ENCODE measurements at regions not wholly inside any gene's neighbourhood (a gene's known extent, or its start where the extent isn't known, plus 50 kb on each side); places are given as distances from the start of the nearest gene placed in this dataset.
A peak's percentile ranks its signal among the peaks of the same experiment; 100 is the strongest.

DNA sequence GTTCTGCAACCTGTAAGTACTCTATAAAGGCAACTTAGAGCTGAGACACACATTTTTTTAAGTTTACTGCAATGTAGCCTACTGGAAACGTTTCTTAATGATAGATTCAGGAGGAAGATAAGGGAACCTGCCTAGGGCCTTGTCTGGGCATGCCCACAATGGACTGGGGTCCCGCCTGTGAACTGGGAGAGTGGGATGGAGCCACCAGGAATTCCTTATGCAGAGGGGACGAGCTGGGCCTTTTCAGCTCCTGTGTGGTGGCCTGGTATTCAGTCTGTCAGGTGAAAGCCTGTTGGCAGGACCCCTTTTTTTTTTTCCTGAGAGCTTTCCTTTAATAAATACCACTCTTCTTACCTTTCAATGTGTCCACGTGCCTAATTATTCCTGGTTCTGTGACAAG, 384.4 kb upstream of the ZWINT start:
- no peak for ATAC-seq
- no peak overlapping the region for H3K27ac Mint-ChIP-seq

DNA sequence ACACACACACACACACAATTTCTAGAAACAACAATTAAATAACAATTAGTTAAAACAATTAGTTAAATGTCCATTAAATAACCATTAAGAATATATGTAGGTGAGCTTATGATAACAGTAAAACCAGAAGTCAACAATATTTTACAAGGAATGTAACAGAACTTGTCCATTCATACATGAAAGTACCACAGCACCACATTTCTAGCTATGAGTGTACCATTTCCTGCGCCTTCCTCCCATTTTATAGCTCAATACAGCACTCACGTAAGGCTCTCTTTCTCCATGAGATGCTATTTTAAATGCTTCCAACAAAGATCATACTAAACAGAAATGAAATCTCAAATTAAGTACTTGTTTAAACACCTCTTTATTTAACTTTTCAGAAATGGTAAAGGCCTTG, 367.3 kb upstream of the ZWINT start:
- H3K4me3 Mint-ChIP-seq, result no peak overlapping the region
- H3K27ac Mint-ChIP-seq, result no peak overlapping the region
- H3K4me1 Mint-ChIP-seq, result no peaks in the 10 kb centered on the region
- no peak for DNase-seq
- peaks cover 5% of the 10 kb centered on the region in 2 donors for H3K9me3 Mint-ChIP-seq
- ATAC-seq, result no peak
- H3K27me3 Mint-ChIP-seq, result no peaks in the 10 kb centered on the region

More for the DNA sequence above, 384.4 kb upstream of the ZWINT start:
- DNase-seq, result no peak
- H3K9me3 Mint-ChIP-seq, result peaks cover 0 to 5% of the 10 kb centered on the region in 2 donors
- no peak overlapping the region for H3K4me3 Mint-ChIP-seq
- H3K27me3 Mint-ChIP-seq, result no peaks in the 10 kb centered on the region
- no peaks in the 10 kb centered on the region for H3K4me1 Mint-ChIP-seq

DNA sequence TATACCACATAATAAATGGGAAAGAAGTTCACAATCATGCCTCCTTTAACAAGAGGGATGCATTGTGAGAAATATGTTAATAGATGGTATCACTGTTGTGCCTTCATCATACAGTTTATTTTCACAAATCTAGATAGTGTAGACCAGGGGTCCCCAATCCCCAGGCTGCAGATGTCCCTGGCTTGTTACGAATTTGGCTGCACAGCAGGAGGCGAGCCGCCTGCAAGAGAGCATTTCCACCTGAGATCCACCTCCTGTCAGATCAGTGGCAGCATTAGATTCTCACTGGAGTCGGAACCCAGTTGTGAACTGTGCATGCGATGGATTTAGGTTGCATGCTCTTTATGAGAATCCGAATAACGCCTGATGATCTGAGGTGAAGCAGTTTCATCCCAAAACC, 361.9 kb upstream of the ZWINT start:
- no peak for ATAC-seq
- no peak for DNase-seq
- no peaks in the 10 kb centered on the region for H3K4me1 Mint-ChIP-seq
- no peak overlapping the region for H3K4me3 Mint-ChIP-seq
- H3K27me3 Mint-ChIP-seq, result no peaks in the 10 kb centered on the region
- no peaks in the 10 kb centered on the region for H3K9me3 Mint-ChIP-seq
- no peak overlapping the region for H3K27ac Mint-ChIP-seq

DNA sequence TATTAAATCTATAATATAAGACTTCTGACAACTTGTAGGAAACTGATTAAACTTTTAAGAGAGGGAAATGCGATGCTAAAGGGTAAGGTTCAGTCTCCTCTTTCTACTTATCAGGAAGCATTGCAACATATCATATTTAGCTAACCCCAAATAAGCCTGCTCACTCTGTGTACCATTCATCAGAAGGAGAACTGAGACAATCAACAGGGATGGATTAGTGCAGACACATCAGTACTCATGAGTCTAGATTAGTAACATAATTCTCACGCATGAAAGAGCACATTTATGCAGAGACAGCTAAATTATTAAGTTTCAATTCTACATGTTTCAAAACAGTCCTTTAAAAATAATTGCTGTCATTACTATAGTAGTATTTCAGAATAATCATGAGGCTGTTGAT, 354.2 kb upstream of the ZWINT start:
- Mint-ChIP-seq H3K27me3 (no peaks in the 10 kb centered on the region), H3K27ac (no peak overlapping the region), H3K4me3 (no peak overlapping the region), H3K4me1 (no peaks in the 10 kb centered on the region), H3K9me3 (peaks cover 0 to 5% of the 10 kb centered on the region in 2 donors)
- ATAC-seq (no peak), DNase-seq (no peak)

DNA sequence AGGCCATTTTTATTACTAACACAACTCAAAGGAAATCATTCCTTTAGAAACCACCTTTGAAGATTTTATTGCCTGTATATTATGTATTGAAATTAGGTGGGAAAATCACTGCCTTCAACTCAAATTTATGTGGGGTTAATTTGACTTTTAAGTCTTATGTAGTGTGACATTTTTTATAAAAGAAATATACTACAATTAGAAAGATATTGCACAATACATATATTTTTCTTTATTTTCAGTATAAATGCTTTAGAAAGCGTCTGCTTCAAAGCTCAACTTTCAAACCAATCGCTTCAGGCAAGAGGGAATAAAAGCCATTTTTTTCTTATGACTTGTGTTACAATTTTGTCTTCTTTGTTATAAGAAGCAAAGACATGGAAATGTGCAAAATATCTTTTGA, 337.4 kb upstream of the ZWINT start:
- no peak for DNase-seq
- Mint-ChIP-seq H3K27me3 (no peaks in the 10 kb centered on the region), H3K27ac (no peak overlapping the region), H3K4me3 (no peak overlapping the region), H3K4me1 (no peaks in the 10 kb centered on the region), H3K9me3 (peaks cover 0 to 6% of the 10 kb centered on the region in 2 donors)
- no peak for ATAC-seq

DNA sequence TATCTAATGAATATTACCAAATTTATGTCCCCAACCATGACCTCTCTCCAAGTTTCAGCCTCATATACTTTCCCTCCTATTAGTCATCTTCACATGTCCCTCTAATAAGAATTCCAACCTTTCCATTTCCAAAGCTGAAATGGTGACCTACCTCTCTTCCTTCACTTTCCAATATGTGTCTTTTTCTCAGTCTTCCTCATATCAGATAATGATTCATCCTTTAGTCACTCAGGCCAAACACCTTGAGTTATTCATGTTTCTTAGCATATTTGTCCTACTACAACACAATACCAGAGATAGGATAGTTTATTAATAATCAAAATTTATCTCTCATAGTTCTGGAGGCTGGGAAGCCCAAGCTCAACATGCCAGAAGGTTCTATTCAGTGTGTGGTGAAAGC, 318.5 kb upstream of the ZWINT start:
- no peaks in the 10 kb centered on the region for H3K4me1 Mint-ChIP-seq
- no peaks in the 10 kb centered on the region for H3K27me3 Mint-ChIP-seq

DNA sequence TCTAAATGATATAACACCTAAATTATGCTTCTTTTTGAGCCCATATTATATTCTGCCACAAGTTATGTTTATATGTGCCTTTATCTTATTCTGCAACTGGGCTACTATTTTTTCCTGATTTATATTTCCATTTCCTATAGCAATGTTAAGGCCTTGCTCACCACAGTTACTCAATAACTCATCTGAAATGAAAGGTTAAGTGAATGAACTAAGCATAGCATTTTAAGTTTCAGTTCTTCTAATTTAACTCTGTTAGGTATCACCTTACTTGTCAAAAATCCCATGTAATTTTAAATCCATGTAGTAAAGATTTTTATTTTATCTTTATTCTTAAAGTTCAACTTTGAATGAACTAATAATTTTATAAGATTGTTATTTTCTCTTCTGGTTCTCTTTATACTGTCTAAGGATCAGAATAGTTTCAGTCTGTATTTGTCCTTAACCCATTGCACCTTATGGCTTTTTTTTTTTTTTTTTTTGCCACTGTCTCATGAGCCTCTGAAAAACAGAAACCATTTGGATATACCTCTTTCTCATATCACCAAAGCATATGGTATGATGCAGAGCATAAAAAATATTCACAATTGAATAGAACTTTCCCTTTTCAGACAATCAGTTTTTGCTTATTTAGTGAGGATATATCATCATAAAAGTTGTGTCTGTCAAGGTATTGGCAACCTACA, 301.8 kb upstream of the ZWINT start:
- ATAC-seq (no peak), DNase-seq (no peak)
- H3K27ac Mint-ChIP-seq, result no peak overlapping the region
- no peak overlapping the region for H3K4me3 Mint-ChIP-seq
- H3K9me3 Mint-ChIP-seq, result peaks cover 0 to 6% of the 10 kb centered on the region in 2 donors
- no peaks in the 10 kb centered on the region for H3K4me1 Mint-ChIP-seq
- H3K27me3 Mint-ChIP-seq, result no peaks in the 10 kb centered on the region

More for the DNA sequence above, 318.5 kb upstream of the ZWINT start:
- DNase-seq (no peak), ATAC-seq (no peak)
- Mint-ChIP-seq H3K9me3 (peaks cover 0 to 9% of the 10 kb centered on the region in 2 donors), H3K27ac (no peak overlapping the region), H3K4me3 (no peak overlapping the region)

DNA sequence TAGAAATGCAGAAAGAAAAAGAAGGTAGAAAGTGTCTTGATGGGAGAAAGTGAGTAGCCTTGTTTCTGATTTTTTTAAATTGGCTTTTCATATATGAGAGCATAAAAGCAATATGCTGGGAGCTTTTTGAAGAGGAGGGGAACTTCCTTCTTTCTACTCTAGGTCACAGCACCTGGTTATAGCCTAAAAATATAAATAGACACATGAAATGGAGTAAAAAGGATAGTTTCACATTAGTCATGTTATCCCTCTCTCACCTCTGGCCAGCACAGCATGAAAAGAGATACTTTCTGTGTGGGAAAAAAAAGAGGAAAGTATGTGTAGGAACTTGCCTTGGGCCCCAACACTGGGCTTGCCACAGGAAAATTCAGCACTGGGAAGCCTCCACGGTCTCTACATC, 292.2 kb upstream of the ZWINT start:
- ATAC-seq, result no peak
- H3K9me3 Mint-ChIP-seq, result peaks cover 6% of the 10 kb centered on the region in 2 donors

DNA sequence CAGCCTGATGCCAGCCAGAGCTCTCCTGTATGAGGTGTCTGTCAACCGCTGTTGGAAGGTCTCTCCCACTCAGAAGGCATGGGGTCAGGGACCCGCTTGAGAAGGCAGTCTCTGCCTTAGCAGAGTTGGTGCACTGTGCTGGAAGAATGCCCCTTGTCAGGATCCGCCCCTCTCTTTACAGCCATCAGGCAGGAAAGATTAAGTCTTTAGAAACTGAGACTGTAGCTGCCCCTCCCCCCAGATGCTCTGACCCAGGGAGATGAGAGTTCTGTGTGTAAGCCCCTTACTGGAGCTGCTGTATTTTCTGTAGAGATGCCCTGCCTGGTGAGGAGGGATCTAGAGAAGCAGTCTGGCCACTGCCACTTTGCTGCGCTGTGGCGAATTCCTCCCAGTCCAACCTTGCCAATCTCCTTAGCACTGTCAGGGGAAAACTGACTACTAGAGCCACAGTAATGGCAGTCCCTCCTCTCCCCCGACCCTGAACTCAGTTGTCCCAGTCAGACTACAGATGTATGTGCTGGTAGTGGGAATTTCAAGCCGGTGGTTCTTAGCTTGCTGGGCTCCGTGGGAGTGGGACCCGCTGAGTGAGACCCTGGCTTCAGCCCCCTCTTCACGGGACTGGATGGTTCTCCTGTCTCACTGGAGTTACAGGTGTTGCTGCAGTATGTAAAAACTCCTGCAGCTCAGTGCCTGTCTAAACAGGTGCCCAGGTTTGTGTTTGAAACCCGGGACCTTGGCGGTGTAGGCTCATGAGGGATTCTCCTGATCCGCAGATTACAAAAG, 285.5 kb upstream of the ZWINT start:
- DNase-seq (no peak), ATAC-seq (no peak)
- no peak overlapping the region for H3K27ac Mint-ChIP-seq
- no peaks in the 10 kb centered on the region for H3K27me3 Mint-ChIP-seq
- H3K4me3 Mint-ChIP-seq, result no peak overlapping the region
- no peaks in the 10 kb centered on the region for H3K4me1 Mint-ChIP-seq
- peaks cover 15 to 28% of the 10 kb centered on the region in 2 donors for H3K9me3 Mint-ChIP-seq

More for the DNA sequence above, 292.2 kb upstream of the ZWINT start:
- DNase-seq, result no peak
- H3K27ac Mint-ChIP-seq, result no peak overlapping the region
- H3K4me1 Mint-ChIP-seq, result no peaks in the 10 kb centered on the region
- no peak overlapping the region for H3K4me3 Mint-ChIP-seq
- H3K27me3 Mint-ChIP-seq, result no peaks in the 10 kb centered on the region

DNA sequence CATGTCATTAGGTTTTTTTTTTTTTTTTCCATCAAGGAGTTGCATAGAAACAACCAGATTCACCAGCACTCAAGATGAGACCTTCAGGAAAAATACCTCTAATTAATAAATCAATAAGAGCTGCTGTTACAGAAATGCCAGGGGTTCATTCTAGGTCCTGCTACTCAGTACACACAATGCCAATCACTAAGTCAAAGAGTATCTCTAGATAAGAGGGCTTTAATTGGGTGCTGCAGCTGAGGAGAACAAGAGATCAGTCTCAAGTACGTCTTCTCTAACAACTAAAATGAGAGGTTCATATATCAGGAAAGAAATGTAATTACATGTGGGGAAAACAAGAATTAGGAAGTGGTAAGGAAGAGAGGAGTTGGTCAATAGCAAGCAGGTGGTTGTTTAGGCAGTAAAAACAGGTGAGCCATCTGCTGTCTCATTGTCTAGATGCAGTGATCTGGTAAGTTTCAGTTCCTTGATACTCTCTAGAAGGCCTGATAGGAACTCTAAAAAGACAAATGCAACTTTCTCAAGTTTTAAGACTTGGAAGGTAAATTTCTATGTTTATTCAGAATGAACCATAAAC, 272.9 kb upstream of the ZWINT start:
- Mint-ChIP-seq H3K9me3 (peaks cover 0 to 25% of the 10 kb centered on the region in 2 donors), H3K27ac (no peak overlapping the region), H3K4me1 (no peaks in the 10 kb centered on the region), H3K4me3 (no peak overlapping the region), H3K27me3 (no peaks in the 10 kb centered on the region)
- ATAC-seq (no peak), DNase-seq (no peak)

DNA sequence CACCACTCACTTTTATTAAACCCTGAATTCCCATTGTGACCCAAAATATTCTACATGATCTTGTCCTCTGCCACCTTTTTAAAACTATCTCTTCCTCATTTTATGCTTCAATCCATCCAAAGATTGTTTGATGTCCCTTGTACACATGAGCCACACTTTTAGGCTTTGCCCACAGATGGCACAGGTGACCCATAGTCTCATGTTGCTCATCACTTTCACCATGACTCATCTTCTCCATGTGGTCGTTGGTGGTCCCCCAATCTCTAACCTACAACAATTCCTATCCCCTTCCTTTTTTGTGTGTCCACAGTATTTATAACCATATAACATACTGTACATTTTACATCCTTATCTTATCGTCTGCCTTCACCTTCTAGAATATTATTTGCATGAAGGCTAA, 271.5 kb upstream of the ZWINT start:
- no peak for DNase-seq
- no peaks in the 10 kb centered on the region for H3K4me1 Mint-ChIP-seq
- H3K27ac Mint-ChIP-seq, result peak overlapping the region in 1 of 2 donors; percentile 15
- ATAC-seq, result no peak
- H3K4me3 Mint-ChIP-seq, result no peak overlapping the region
- H3K9me3 Mint-ChIP-seq, result peaks cover 0 to 15% of the 10 kb centered on the region in 2 donors
- no peaks in the 10 kb centered on the region for H3K27me3 Mint-ChIP-seq

DNA sequence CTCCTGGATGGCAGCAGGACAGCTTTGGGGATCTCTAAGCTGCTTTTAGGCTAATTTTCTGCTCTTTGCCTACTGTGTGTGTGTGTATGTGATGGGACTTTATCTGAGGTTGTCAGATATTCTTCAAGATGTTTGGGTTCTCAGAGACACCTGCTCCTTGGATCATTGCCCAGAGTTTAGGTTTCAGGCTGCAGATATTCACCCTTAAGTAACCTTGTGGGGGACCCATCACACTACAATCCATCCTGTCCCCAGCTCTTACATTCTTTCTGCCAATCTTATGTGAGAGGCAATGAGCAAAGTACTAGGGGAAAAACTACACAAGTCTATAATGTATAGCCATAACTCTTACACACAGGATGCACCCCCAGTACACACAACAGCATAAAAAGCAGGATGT, 263.0 kb upstream of the ZWINT start:
- no peak for DNase-seq
- H3K4me1 Mint-ChIP-seq, result no peaks in the 10 kb centered on the region

DNA sequence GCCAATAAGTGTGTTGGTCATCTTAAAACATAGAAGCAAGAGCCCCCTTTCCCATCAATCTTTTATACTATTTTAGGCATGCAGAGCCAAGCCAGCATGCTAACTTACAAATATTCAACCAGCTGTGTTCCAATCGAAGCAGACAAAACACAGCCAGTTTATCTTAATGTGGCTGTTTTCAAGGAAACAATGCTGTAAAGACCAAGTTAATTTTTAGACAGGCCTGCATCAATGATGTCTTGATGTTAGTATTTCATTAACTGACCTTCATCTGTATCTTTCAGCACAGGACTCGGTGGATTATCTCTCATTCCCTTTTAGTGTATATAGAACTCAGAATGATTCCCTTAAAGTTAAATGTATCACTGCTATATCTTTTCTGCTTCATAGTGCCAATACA, 262.0 kb upstream of the ZWINT start:
- ATAC-seq (no peak), DNase-seq (no peak)
- H3K4me1 Mint-ChIP-seq, result no peaks in the 10 kb centered on the region
- no peak overlapping the region for H3K27ac Mint-ChIP-seq
- H3K4me3 Mint-ChIP-seq, result no peak overlapping the region
- H3K27me3 Mint-ChIP-seq, result no peaks in the 10 kb centered on the region
- peaks cover 4 to 26% of the 10 kb centered on the region in 2 donors for H3K9me3 Mint-ChIP-seq

More for the DNA sequence above, 263.0 kb upstream of the ZWINT start:
- Mint-ChIP-seq H3K27ac (no peak overlapping the region), H3K27me3 (no peaks in the 10 kb centered on the region), H3K9me3 (peaks cover 0 to 18% of the 10 kb centered on the region in 2 donors), H3K4me3 (no peak overlapping the region)
- ATAC-seq, result no peak

DNA sequence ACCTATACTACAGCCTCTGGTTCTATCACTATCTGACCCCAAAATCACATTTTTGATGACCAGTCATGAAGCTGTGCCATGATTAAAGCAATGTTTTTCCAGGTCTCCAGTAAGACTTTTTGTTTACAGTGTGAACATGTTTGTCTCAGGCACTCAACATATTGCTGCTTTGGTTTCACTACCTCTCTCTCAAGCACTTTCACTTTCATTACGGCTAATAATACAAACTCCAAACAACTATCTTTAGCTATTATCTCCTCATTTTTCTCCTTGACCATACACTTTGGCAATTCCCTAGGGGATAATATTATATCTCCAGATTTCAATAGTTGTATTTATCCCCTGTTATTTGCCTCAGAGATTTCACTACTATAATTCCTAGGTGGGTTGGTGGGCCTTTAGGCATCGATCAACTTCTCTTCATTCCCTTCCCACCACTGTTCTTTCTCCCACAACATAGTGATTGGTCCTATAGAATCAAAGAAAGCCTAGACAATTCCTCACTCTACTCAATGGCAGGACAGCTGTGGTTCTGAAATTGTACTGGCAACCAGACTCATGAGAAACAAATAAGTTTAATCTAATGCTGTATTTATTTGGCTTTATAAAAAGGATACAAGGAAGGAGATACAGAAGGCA, 261.4 kb upstream of the ZWINT start:
- ATAC-seq (no peak), DNase-seq (no peak)
- H3K9me3 Mint-ChIP-seq, result peaks cover 4 to 26% of the 10 kb centered on the region in 2 donors
- H3K4me3 Mint-ChIP-seq, result peak overlapping the region in 1 of 2 donors; percentile 2
- no peak overlapping the region for H3K27ac Mint-ChIP-seq
- H3K27me3 Mint-ChIP-seq, result no peaks in the 10 kb centered on the region
- H3K4me1 Mint-ChIP-seq, result no peaks in the 10 kb centered on the region

DNA sequence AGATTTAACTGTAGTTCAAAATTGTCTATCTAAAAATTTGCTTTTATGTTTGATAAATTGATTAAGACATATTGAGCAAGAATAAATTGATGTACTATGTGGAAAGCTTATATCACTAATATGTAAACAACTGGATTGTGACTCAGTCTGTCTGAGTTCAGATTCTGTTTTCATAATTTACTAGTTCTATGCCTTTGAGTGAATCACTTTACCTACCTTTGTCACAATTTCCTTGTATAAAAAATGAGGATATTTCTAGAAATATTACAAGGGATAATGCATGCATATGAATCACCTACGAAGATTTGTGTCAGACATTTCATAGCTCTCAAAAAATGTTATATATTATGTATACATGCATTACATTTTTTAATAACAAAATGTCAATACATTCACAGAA, 245.1 kb upstream of the ZWINT start:
- no peak for ATAC-seq
- Mint-ChIP-seq H3K9me3 (no peaks in the 10 kb centered on the region), H3K4me3 (no peak overlapping the region), H3K4me1 (no peaks in the 10 kb centered on the region), H3K27ac (no peak overlapping the region), H3K27me3 (no peaks in the 10 kb centered on the region)
- no peak for DNase-seq

DNA sequence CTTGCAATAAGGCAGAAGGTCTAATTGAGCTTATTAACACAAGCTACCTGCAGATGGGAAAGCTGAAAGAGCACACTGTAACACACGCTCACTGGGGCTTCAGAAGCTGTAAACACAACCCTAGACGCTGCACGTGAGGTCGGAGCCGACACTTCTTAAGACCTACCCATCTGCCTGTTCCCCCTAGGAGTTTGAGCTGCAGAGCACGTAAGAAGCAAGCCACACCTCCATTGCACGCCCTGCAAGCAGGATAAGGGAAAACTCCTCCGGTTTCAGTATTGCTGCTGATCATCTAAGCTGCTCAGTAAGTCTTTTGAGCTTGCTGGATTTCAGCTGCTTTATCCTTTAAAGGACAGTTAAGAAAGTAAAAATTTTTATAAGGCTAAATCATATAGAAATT, 244.0 kb upstream of the ZWINT start:
- no peaks in the 10 kb centered on the region for H3K27me3 Mint-ChIP-seq
- DNase-seq (no peak), ATAC-seq (no peak)
- no peak overlapping the region for H3K27ac Mint-ChIP-seq
- H3K9me3 Mint-ChIP-seq, result no peaks in the 10 kb centered on the region
- no peak overlapping the region for H3K4me3 Mint-ChIP-seq
- no peaks in the 10 kb centered on the region for H3K4me1 Mint-ChIP-seq
